GM12891 (cell line): ENCODE measurements at regions not wholly inside any gene's neighbourhood (a gene's known extent, or its start where the extent isn't known, plus 50 kb on each side); places are given as distances from the start of the nearest gene placed in this dataset.

ENCODE experiments used
- POLR2A ChIP-seq: IDR thresholded peaks from 2 replicates; pipeline ENCODE4 v1.6.1; 2011; ENCODE audit warnings: low read depth, low read length, control low read depth
- POLR2AphosphoS5 ChIP-seq: IDR thresholded peaks from 2 replicates; pipeline ENCODE4 v1.6.1; 2011; ENCODE audit warnings: low read depth, low read length, control low read depth

GRCh38 chr6:23446469-23446967 is 679.5 kb upstream of the NRSN1 start:
- TF ChIP-seq POLR2AphosphoS5, result no peak
- no peak for TF ChIP-seq POLR2A
